HCT116 (cell line): ENCODE measurements at regions not wholly inside any gene's neighbourhood (a gene's known extent, or its start where the extent isn't known, plus 50 kb on each side); places are given as distances from the start of the nearest gene placed in this dataset.

ENCODE experiments used
- ATAC-seq: fragments of 200-7000 bp; cut with Tn5 transposase; 2 replicates; pipeline ENCODE4 v1.9.1; 2020; ENCODE audit warnings: mild to moderate bottlenecking, moderate library complexity
- BruUV-seq: library from RNA; stranded (reverse); fragments of 400-500 nt; replicated peaks from 2 replicates; lab custom pipeline; 2021; lab: Mats Ljungman, UMichigan
- CTCF ChIA-PET: fragments of 300-600 bp; sonication (Branson Sonifier 250); formaldehyde crosslinking; loops from one replicate; lab custom pipeline; 2021; ENCODE audit warnings: antibody characterized with exemption; lab: Charles Lee
- POLR2A ChIA-PET: fragments of 300-600, 350-600 bp; sonication (Branson Sonifier 250); formaldehyde crosslinking; loops from one replicate; lab custom pipeline; 2021; ENCODE audit warnings: antibody characterized with exemption; lab: Charles Lee
- RAD21 ChIA-PET, 2 experiments: fragments of 300-600 bp; sonication (Branson Sonifier 250); formaldehyde crosslinking; loops; one replicate each; lab custom pipeline; 2023; ENCODE audit warnings: low total read pairs in 2 of 2; ENCODE audit not compliant: uncharacterized antibody in 2 of 2, unreplicated experiment in 2 of 2, low non-redundant PET in 1 of 2; lab: Charles Lee
- DNase-seq: peaks from one replicate; pipeline ENCODE4 v3.0.0-alpha.2; 2010; ENCODE audit warnings: low read depth, low spot score
- H2AFZ ChIP-seq: fragments of 200-600 bp; shearing (Covaris generic), sonication (generic); 2 replicates; pipeline ENCODE4 v1.6.1; 2017; ENCODE audit warnings: low read depth, mixed run types, mixed read lengths, antibody characterized with exemption, low read length; ENCODE audit not compliant: poor library complexity, severe bottlenecking
- H3K27ac ChIP-seq: 2 replicates; pipeline ENCODE4 v1.5.1; 2012; ENCODE audit warnings: low read depth, low read length
- H3K27me3 ChIP-seq: fragments of 200-600 bp; sonication (generic); 2 replicates; pipeline ENCODE4 v1.6.1; 2016; ENCODE audit warnings: mixed run types, low read length, mixed read lengths; ENCODE audit not compliant: insufficient read depth
- H3K36me3 ChIP-seq, 2 experiments: fragments of 200-500 bp in 1 of 2; fragments of 200-600 bp in 1 of 2; sonication (Bioruptor generic) in 1 of 2; sonication (generic) in 1 of 2; 2 replicates each; pipeline versions ENCODE4 v1.5.1 to v1.6.1; 2014 to 2016; ENCODE audit warnings: low read length in 2 of 2, inconsistent platforms in 1 of 2, mixed read lengths in 1 of 2, mixed run types in 1 of 2; ENCODE audit not compliant: insufficient read depth in 2 of 2, control insufficient read depth in 1 of 2
- H3K4me1 ChIP-seq, 2 experiments: fragments of 200-600 bp in 1 of 2; sonication (generic) in 1 of 2; 2 replicates each; pipeline versions ENCODE4 v1.5.1 to v1.6.1; 2012 to 2017; ENCODE audit warnings: low read length in 2 of 2, inconsistent platforms in 1 of 2, mild to moderate bottlenecking in 1 of 2, mixed read lengths in 1 of 2, mixed run types in 1 of 2, moderate library complexity in 1 of 2; ENCODE audit not compliant: insufficient read depth in 2 of 2, control insufficient read depth in 1 of 2
- H3K4me2 ChIP-seq: fragments of 200-600 bp; sonication (generic); 2 replicates; pipeline ENCODE4 v1.6.1; 2017; ENCODE audit warnings: mixed run types, low read length, mixed read lengths
- H3K4me3 ChIP-seq, 2 experiments: fragments of 200-600 bp in 1 of 2; sonication (generic) in 1 of 2; replicated peaks in 1 of 2; 2 replicates each; pipeline ENCODE4 v1.5.1; 2011 to 2016; ENCODE audit warnings: low read length in 2 of 2, control low read depth in 1 of 2, low read depth in 1 of 2, mild to moderate bottlenecking in 1 of 2, mixed read lengths in 1 of 2, mixed run types in 1 of 2
- H3K79me2 ChIP-seq: fragments of 200-600 bp; sonication (generic); 2 replicates; pipeline ENCODE4 v1.6.1; 2017; ENCODE audit warnings: mild to moderate bottlenecking, mixed run types, low read length, moderate library complexity, mixed read lengths; ENCODE audit not compliant: insufficient read depth
- H3K9ac ChIP-seq: fragments of 200-600 bp; sonication (generic); 2 replicates; pipeline ENCODE4 v1.6.1; 2016; ENCODE audit warnings: low read length, mixed read lengths
- H3K9me2 ChIP-seq: fragments of 200-600 bp; sonication (generic), shearing (Covaris generic); 2 replicates; pipeline ENCODE4 v1.6.1; 2017; ENCODE audit warnings: mixed run types, mild to moderate bottlenecking, moderate library complexity; ENCODE audit not compliant: insufficient read depth
- H3K9me3 ChIP-seq, 2 experiments: fragments of 200-500 bp in 1 of 2; fragments of 200-600 bp in 1 of 2; sonication (Bioruptor generic) in 1 of 2; sonication (generic) in 1 of 2; 2 replicates each; pipeline ENCODE4 v1.6.1; 2014 to 2017; ENCODE audit warnings: low read length in 2 of 2, mixed read lengths in 2 of 2, inconsistent platforms in 1 of 2, low read depth in 1 of 2, mild to moderate bottlenecking in 1 of 2, mixed run types in 1 of 2, moderate library complexity in 1 of 2; ENCODE audit not compliant: control insufficient read depth in 1 of 2, insufficient read depth in 1 of 2
- H4K20me1 ChIP-seq: fragments of 200-600 bp; sonication (generic), shearing (Covaris generic); 2 replicates; pipeline ENCODE4 v1.6.1; 2017; ENCODE audit warnings: mixed run types, mild to moderate bottlenecking, moderate library complexity; ENCODE audit not compliant: insufficient read depth
- FOSL1 ChIP-seq: IDR thresholded peaks from 2 replicates; pipeline ENCODE4 v1.6.1; 2012; ENCODE audit warnings: low read depth
- POLR2AphosphoS5 ChIP-seq: IDR thresholded peaks from 2 replicates; pipeline ENCODE4 v1.6.1; 2011; ENCODE audit warnings: mild to moderate bottlenecking, low read depth, low read length, moderate library complexity
- RAD21 ChIP-seq: IDR thresholded peaks from 2 replicates; pipeline ENCODE4 v1.6.1; 2012; ENCODE audit warnings: low read depth, mild to moderate bottlenecking
- SP1 ChIP-seq: IDR thresholded peaks from 2 replicates; pipeline ENCODE4 v1.6.1; 2012; ENCODE audit warnings: low read depth
- SRF ChIP-seq: IDR thresholded peaks from 2 replicates; pipeline ENCODE4 v1.6.1; 2012; ENCODE audit warnings: low read depth
- ZFX ChIP-seq: fragments of 450-650 bp; IDR thresholded peaks from 2 replicates; pipeline ENCODE4 v1.6.1; 2017
- intact Hi-C: fragments of 100-400 bp; cut with micrococcal nuclease; formaldehyde crosslinking; loops from 2 replicates; pipeline ENCODE4 v1.10.0; 2022

GRCh38 chr6:116990679-116991078, 113.6 kb downstream of the RFX6 start:
- DNase-seq, result no peak

DNA sequence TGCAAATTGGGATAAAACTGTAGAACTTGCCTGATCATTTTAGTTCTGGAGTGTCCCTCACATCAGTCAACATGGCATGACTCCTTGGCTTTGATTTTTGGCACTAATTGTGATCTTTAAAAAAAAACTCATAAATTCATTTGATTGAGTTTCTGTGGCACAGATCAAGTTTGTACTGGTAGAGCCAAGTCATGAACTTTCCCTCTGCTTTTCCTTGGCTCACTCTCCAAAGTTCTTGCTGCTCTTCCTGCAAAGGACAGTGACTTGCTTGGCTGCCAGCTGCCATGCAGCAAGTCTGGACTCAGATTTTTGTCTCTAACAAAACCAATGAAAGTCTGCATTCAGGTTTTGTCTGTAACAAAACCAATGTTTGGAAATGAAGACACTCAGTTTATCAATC, 115.5 kb downstream of the RFX6 start:
- TF ChIP-seq SRF, result no peak
- H3K27me3 ChIP-seq, result no peaks in the 10 kb centered on the region
- H3K9me3 ChIP-seq, result no peaks in the 10 kb centered on the region
- ChIA-PET POLR2A (no interaction called here), CTCF (no interaction called here), RAD21 (no interaction called here)
- H3K4me1 ChIP-seq, result no peaks in the 10 kb centered on the region
- no peak overlapping the region for H3K4me3 ChIP-seq
- no peak for ATAC-seq
- no peaks in the 10 kb centered on the region for H3K9me2 ChIP-seq
- no peaks in the 10 kb centered on the region for H3K79me2 ChIP-seq
- intact Hi-C loops, result no loop called here
- no peak overlapping the region for H3K9ac ChIP-seq
- no peaks in the 10 kb centered on the region for H3K36me3 ChIP-seq
- H2AFZ ChIP-seq, result no peak overlapping the region
- H3K4me2 ChIP-seq, result no peak overlapping the region
- no peak overlapping the region for H3K27ac ChIP-seq
- BruUV-seq, result no TSS peak
- H4K20me1 ChIP-seq, result no peaks in the 10 kb centered on the region
- no peak for DNase-seq

More at GRCh38 chr6:116990679-116991078, 113.6 kb downstream of the RFX6 start:
- BruUV-seq, result no TSS peak
- no peak for TF ChIP-seq ZFX
- no peak for TF ChIP-seq POLR2AphosphoS5
- no peak for TF ChIP-seq SRF
- TF ChIP-seq RAD21, result no peak
- no peak for TF ChIP-seq SP1
- TF ChIP-seq FOSL1, result no peak
- no peak overlapping the region for H3K4me2 ChIP-seq
- H2AFZ ChIP-seq, result no peak overlapping the region
- no peaks in the 10 kb centered on the region for H3K4me1 ChIP-seq
- no peaks in the 10 kb centered on the region for H4K20me1 ChIP-seq
- H3K36me3 ChIP-seq, result no peaks in the 10 kb centered on the region
- no peak for ATAC-seq
- no peaks in the 10 kb centered on the region for H3K9me2 ChIP-seq
- no peaks in the 10 kb centered on the region for H3K79me2 ChIP-seq
- ChIA-PET CTCF (no interaction called here), RAD21 (no interaction called here), POLR2A (no interaction called here)
- H3K27me3 ChIP-seq, result no peaks in the 10 kb centered on the region
- H3K9me3 ChIP-seq, result no peaks in the 10 kb centered on the region
- no peak overlapping the region for H3K9ac ChIP-seq
- no peak overlapping the region for H3K27ac ChIP-seq
- no peak overlapping the region for H3K4me3 ChIP-seq
- intact Hi-C loops, result no loop called here
